Loucy (cell line): ENCODE measurements at regions not wholly inside any gene's neighbourhood (a gene's known extent, or its start where the extent isn't known, plus 50 kb on each side); places are given as distances from the start of the nearest gene placed in this dataset.
"Not testable (repeated sequence)": the region's sequence is repeated elsewhere in the genome, so short reads cannot be mapped to it uniquely, and the experiment has no call there.

ENCODE experiments used
- H2AFZ ChIP-seq: fragments of 200-600 bp; sonication (generic); 2 replicates; pipeline ENCODE4 v1.6.0; 2016; ENCODE audit warnings: antibody characterized with exemption, mild to moderate bottlenecking, low read length, moderate library complexity
- H3F3A ChIP-seq: fragments of 200-600 bp; 2 replicates; pipeline ENCODE4 v1.6.0; 2016; ENCODE audit warnings: antibody characterized with exemption, low read depth, mild to moderate bottlenecking
- H3K27me3 ChIP-seq: fragments of 200-600 bp; sonication (generic); 2 replicates; pipeline ENCODE4 v1.6.1; 2014; ENCODE audit warnings: low read length, mild to moderate bottlenecking; ENCODE audit not compliant: insufficient read depth, poor library complexity, severe bottlenecking
- H3K36me3 ChIP-seq: fragments of 200-600 bp; sonication (generic); 2 replicates; pipeline ENCODE4 v1.6.1; 2016; ENCODE audit warnings: low read length; ENCODE audit not compliant: insufficient read depth
- H3K4me1 ChIP-seq: fragments of 200-600 bp; sonication (generic); 2 replicates; pipeline ENCODE4 v1.5.1; 2014; ENCODE audit warnings: low read length, mild to moderate bottlenecking; ENCODE audit not compliant: insufficient read depth, poor library complexity, severe bottlenecking
- H3K4me2 ChIP-seq: fragments of 200-600 bp; sonication (generic); 2 replicates; pipeline ENCODE4 v1.6.0; 2014; ENCODE audit warnings: antibody characterized with exemption, low read length, low read depth, mild to moderate bottlenecking; ENCODE audit not compliant: poor library complexity, severe bottlenecking
- H3K4me3 ChIP-seq: fragments of 200-600 bp; sonication (generic); 2 replicates; pipeline ENCODE4 v1.5.1; 2014; ENCODE audit warnings: low read length, mild to moderate bottlenecking, mixed read lengths; ENCODE audit not compliant: poor library complexity, severe bottlenecking
- H3K79me2 ChIP-seq: fragments of 200-600 bp; sonication (generic); 2 replicates; pipeline ENCODE4 v1.6.1; 2014; ENCODE audit warnings: low read length; ENCODE audit not compliant: insufficient read depth
- H3K9ac ChIP-seq: fragments of 200-600 bp; sonication (generic); 2 replicates; pipeline ENCODE4 v1.6.0; 2014; ENCODE audit warnings: mild to moderate bottlenecking, low read depth, low read length, moderate library complexity; ENCODE audit not compliant: poor library complexity, severe bottlenecking
- H3K9me2 ChIP-seq: fragments of 200-600 bp; sonication (generic); replicated peaks from 2 replicates; pipeline ENCODE4 v1.6.1; 2016; ENCODE audit warnings: low read depth, low read length, mixed read lengths
- H3K9me3 ChIP-seq: fragments of 200-600 bp; sonication (generic); 2 replicates; pipeline ENCODE4 v1.6.1; 2014; ENCODE audit warnings: mild to moderate bottlenecking, antibody characterized with exemption, low read length, low read depth; ENCODE audit not compliant: insufficient read depth
- H4K20me1 ChIP-seq: fragments of 200-600 bp; sonication (generic); 2 replicates; pipeline ENCODE4 v1.6.0; 2014; ENCODE audit warnings: antibody characterized with exemption, low read length, mild to moderate bottlenecking; ENCODE audit not compliant: insufficient read depth, poor library complexity, severe bottlenecking
- CTCF ChIP-seq: fragments of 200-600 bp; sonication (generic); conservative IDR thresholded peaks from 2 replicates; pipeline ENCODE4 v1.5.1; 2014; ENCODE audit warnings: mild to moderate bottlenecking, antibody characterized with exemption, low read length
- EZH2phosphoT487 ChIP-seq: fragments of 200-600 bp; IDR thresholded peaks from 2 replicates; pipeline ENCODE4 v1.6.1; 2018; ENCODE audit warnings: antibody characterized with exemption, mild to moderate bottlenecking, moderate library complexity, borderline replicate concordance

DNA sequence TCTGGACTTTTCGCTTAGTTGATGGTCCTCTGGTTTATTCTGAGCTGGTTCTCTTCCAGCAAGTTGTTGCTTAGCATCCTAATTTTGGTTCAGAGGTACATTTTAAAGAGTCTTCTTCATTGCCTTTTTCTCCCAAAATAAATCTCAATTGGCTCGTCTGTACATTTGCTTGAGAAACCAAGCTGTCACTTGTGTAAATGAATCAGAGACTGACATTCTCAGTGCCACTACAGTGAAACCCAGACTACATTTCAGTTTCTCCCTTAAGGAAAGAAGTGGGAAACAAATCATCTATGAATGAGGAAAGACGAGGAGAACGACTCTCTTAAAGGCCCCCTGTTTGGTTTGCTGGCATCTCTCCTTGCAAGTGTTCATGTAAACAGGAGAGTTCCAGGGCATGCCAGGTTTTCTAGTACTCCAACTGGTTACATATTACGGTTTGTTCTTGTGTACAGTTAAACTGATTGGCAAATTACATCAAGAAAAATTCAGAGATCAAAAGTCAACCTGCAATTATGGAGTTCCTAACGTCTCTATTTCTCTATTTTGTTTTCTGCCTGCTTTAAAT is 654.6 kb downstream of the SH2D4B start:
- no peaks in the 10 kb centered on the region for H3K27me3 ChIP-seq
- no peaks in the 10 kb centered on the region for H3K36me3 ChIP-seq
- TF ChIP-seq EZH2phosphoT487 (no peak), CTCF (no peak)
- no peak overlapping the region for H3K4me2 ChIP-seq
- no peaks in the 10 kb centered on the region for H3K9me2 ChIP-seq
- H3K4me3 ChIP-seq: no peak overlapping the region
- no peaks in the 10 kb centered on the region for H4K20me1 ChIP-seq
- no peaks in the 10 kb centered on the region for H3K4me1 ChIP-seq
- no peaks in the 10 kb centered on the region for H3K9me3 ChIP-seq
- H2AFZ ChIP-seq: no peak overlapping the region
- H3K9ac ChIP-seq: no peak overlapping the region
- H3F3A ChIP-seq: no peaks in the 10 kb centered on the region
- no peaks in the 10 kb centered on the region for H3K79me2 ChIP-seq

- TF ChIP-seq EZH2phosphoT487: no peak
- no peak for TF ChIP-seq CTCF
- Histone ChIP-seq H4K20me1 (no peaks in the 10 kb centered on the region), H3K9ac (no peak overlapping the region), H3F3A (no peaks in the 10 kb centered on the region), H3K4me3 (no peak overlapping the region), H3K9me2 (no peaks in the 10 kb centered on the region), H3K4me1 (no peaks in the 10 kb centered on the region), H3K9me3 (no peaks in the 10 kb centered on the region), H3K36me3 (no peaks in the 10 kb centered on the region), H3K27me3 (no peaks in the 10 kb centered on the region), H3K4me2 (no peak overlapping the region), H3K79me2 (no peaks in the 10 kb centered on the region), H2AFZ (no peak overlapping the region)
These were observed 663.1 kb downstream of the SH2D4B start for GRCh38 chr10:81200801-81201200.

- H3K36me3 ChIP-seq, H3K9me3 ChIP-seq, H2AFZ ChIP-seq: not testable (repeated sequence)
These were observed 667.6 kb upstream of the NRG3 start for GRCh38 chr10:81207359-81207758.

GRCh38 chr10:81213370-81213769 is 661.6 kb upstream of the NRG3 start:
- Histone ChIP-seq H3K36me3 (no peaks in the 10 kb centered on the region), H3F3A (no peaks in the 10 kb centered on the region), H3K79me2 (no peaks in the 10 kb centered on the region), H3K9me2 (no peaks in the 10 kb centered on the region), H3K4me3 (no peak overlapping the region), H3K4me2 (no peak overlapping the region), H3K9me3 (no peaks in the 10 kb centered on the region), H3K9ac (no peak overlapping the region), H3K4me1 (no peaks in the 10 kb centered on the region), H4K20me1 (no peaks in the 10 kb centered on the region), H3K27me3 (no peaks in the 10 kb centered on the region), H2AFZ (no peak overlapping the region)
- TF ChIP-seq CTCF (no peak), EZH2phosphoT487 (no peak)

More at GRCh38 chr10:81207359-81207758, 667.6 kb upstream of the NRG3 start:
- H3K4me3 ChIP-seq, H3K9me2 ChIP-seq, H3K9ac ChIP-seq, H3K79me2 ChIP-seq, H3K27me3 ChIP-seq, H3K4me1 ChIP-seq, H4K20me1 ChIP-seq, H3F3A ChIP-seq, H3K4me2 ChIP-seq: not testable (repeated sequence)
